AG09309 (cell line): ENCODE measurements at regions not wholly inside any gene's neighbourhood (a gene's known extent, or its start where the extent isn't known, plus 50 kb on each side); places are given as distances from the start of the nearest gene placed in this dataset.

Experiments used
- DNase-seq: peaks from one replicate; pipeline ENCODE4 v3.0.0-alpha.2; 2010; ENCODE audit warnings: low read depth
- H3K4me3 ChIP-seq: 2 replicates; pipeline ENCODE4 v1.5.1; 2011; ENCODE audit warnings: mild to moderate bottlenecking, low read depth, low read length, moderate library complexity; ENCODE audit not compliant: control insufficient read depth
- CTCF ChIP-seq: IDR thresholded peaks from 2 replicates; pipeline ENCODE4 v1.5.1; 2011; ENCODE audit warnings: mild to moderate bottlenecking, low read depth, low read length, inconsistent platforms; ENCODE audit not compliant: insufficient read depth, control insufficient read depth; ENCODE audit errors: missing control alignments

GRCh38 chr12:91240386-91241095 is 57.9 kb upstream of the DCN start:
- DNase-seq: no peak
- no peak overlapping the region for H3K4me3 ChIP-seq
- no peak for TF ChIP-seq CTCF

DNA sequence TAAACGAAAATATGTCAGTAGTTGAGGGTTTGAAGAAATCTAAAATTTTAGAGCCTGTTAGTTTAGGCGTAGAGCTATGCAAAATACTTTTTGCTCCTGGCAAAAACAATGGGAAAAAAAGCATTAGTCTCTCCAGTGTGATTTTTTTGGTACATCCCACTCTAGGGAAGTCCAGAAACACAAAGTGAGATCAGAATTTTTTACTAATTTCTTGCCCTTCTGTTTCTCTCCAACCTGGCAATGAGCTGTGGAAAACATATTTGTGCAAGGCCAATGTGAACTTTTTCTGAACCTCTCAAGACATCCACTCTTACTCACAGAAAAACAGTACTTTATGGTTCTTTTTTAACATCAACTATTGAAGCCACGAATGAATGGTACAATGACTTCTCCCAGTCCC is 56.9 kb upstream of the DCN start:
- DNase-seq: no peak
- no peak overlapping the region for H3K4me3 ChIP-seq
- TF ChIP-seq CTCF: no peak
